GM12878 (cell line): ENCODE measurements at regions not wholly inside any gene's neighbourhood (a gene's known extent, or its start where the extent isn't known, plus 50 kb on each side); places are given as distances from the start of the nearest gene placed in this dataset.

Experiments
- BHLHE40 ChIP-seq, 2 experiments: fragments of 450-650 bp in 1 of 2; IDR thresholded peaks; 2 replicates each; pipeline ENCODE4 v1.6.1; 2011 to 2017; ENCODE audit warnings: low read depth in 2 of 2, borderline replicate concordance in 1 of 2, improper control_type of control experiment in 1 of 2, low read length in 1 of 2, mild to moderate bottlenecking in 1 of 2
- KDM1A ChIP-seq: fragments of 200-600 bp; sonication (generic); IDR thresholded peaks from 2 replicates; pipeline ENCODE4 v1.6.1; 2016; ENCODE audit warnings: borderline replicate concordance
- POLR2A ChIP-seq: IDR thresholded peaks from 2 replicates; pipeline ENCODE4 v1.6.1; 2011; ENCODE audit warnings: low read depth, mild to moderate bottlenecking, low read length
- SMC3 ChIP-seq: IDR thresholded peaks from 2 replicates; pipeline ENCODE4 v1.6.1; 2011; ENCODE audit warnings: low read length, improper control_type of control experiment, borderline replicate concordance
- TF ChIP-seq, protein P1 (sequence below), 3 experiments: IDR thresholded peaks in 2 of 3; conservative IDR thresholded peaks in 1 of 3; 2 replicates each; pipeline ENCODE4 v1.5.1; 2011; ENCODE audit warnings: low read depth in 3 of 3, low read length in 3 of 3, mild to moderate bottlenecking in 3 of 3, control low read depth in 2 of 3, moderate library complexity in 2 of 3, inconsistent platforms in 1 of 3, mixed read lengths in 1 of 3; ENCODE audit not compliant: control insufficient read depth in 2 of 3, insufficient read depth in 1 of 3; ENCODE audit errors: extremely low read depth in 1 of 3

DNA sequence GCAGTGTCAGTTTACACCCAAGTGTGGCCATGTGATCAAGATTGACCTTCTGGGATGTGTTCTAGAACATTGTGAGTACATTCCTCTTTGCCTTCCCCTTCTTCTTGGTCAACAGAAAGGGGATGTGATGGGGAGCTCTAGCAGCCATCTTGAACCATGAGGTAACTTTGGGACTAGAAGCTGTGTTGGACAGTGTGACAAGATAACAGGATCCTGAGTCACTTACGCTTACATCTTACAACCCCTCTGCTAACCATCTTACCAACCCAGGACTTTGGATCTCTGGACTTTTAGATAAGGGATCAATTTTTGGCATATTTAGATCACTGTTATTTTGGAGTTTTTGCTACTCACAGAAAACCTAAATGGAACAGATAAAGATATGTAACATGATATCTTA lies 625.6 kb downstream of the BCOR start:
- TF ChIP-seq KDM1A (no peak), POLR2A (no peak), BHLHE40 (IDR thresholded peaks at IDR 0.05; ENCODE audit: borderline replicate concordance in 1 of 2, low read depth in 2 of 2, low read length in 1 of 2) (no peak), SMC3 (no peak)
- TF ChIP-seq, protein P1, sequence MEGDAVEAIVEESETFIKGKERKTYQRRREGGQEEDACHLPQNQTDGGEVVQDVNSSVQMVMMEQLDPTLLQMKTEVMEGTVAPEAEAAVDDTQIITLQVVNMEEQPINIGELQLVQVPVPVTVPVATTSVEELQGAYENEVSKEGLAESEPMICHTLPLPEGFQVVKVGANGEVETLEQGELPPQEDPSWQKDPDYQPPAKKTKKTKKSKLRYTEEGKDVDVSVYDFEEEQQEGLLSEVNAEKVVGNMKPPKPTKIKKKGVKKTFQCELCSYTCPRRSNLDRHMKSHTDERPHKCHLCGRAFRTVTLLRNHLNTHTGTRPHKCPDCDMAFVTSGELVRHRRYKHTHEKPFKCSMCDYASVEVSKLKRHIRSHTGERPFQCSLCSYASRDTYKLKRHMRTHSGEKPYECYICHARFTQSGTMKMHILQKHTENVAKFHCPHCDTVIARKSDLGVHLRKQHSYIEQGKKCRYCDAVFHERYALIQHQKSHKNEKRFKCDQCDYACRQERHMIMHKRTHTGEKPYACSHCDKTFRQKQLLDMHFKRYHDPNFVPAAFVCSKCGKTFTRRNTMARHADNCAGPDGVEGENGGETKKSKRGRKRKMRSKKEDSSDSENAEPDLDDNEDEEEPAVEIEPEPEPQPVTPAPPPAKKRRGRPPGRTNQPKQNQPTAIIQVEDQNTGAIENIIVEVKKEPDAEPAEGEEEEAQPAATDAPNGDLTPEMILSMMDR (IDR thresholded peaks at IDR 0.05 in 2 of 3, conservative IDR thresholded peaks at IDR 0.05 in 1 of 3; ENCODE audit: control insufficient read depth in 2 of 3, extremely low read depth in 1 of 3, insufficient read depth in 1 of 3, low read depth in 3 of 3, low read length in 3 of 3): no peak
